ENCODE measurements at regions not wholly inside any gene's neighbourhood (a gene's known extent, or its start where the extent isn't known, plus 50 kb on each side); places are given as distances from the start of the nearest gene placed in this dataset.

- DNase-seq (ENCODE audit: insufficient read length, low spot score): no peak
- FAIRE-seq: no peak
Measured at GRCh38 chr17:70621566-70621965, 452.2 kb downstream of the KCNJ2 start.

DNA sequence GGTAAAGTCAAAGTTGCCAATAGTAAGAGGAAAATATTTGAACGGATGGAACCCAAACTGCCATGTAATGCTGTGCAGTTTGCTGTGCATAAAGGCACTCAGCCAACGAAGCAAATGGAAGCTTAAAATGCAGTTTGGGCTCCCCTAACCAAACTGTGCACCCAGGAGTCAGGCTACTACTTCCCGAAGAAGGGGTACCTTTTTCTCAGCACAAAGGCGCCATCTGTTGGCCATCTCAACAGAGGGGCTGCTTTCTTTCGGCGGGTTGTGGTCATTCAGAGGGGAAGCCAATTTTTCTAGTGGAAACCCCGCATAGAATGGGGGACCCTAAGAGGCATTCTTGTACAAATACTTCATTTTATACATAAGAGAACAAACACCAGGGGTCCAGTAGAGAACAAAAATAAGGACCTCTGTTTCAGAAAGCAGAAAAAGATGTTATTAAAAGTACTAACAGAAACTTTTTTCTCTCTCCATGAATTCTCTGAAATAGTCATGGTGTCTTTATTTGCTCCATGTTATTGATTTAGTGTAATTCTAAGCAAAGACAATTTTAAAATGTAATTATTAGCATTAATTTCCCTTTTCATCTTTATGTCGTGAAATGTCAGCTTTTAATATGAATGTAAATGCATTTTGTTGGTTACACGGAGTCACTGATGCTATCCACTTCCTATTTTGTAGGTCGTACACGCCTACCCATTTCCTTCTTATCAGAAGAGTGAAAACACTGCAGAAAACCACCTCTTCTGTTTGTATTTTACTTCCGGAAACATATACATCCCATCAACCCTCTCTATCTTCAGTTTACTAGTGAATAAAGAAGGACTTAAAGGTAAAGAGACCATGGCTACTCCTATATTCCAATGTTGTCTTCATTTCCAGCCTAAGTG, 453.3 kb downstream of the KCNJ2 start:
- FAIRE-seq: no peak
- peak; percentile 38 for DNase-seq (ENCODE audit: insufficient read length, low spot score)

- no peak for FAIRE-seq
- DNase-seq (ENCODE audit: insufficient read length, low spot score): no peak
Measured at GRCh38 chr17:70624211-70624610, 454.9 kb downstream of the KCNJ2 start.

GRCh38 chr17:70629902-70630301, 460.6 kb downstream of the KCNJ2 start:
- no peak for FAIRE-seq
- peak; percentile 5 for DNase-seq (ENCODE audit: insufficient read length, low spot score)

- DNase-seq (ENCODE audit: insufficient read length, low spot score): peak; percentile 29
- no peak for FAIRE-seq
Measured at GRCh38 chr17:70636517-70637133, 467.3 kb downstream of the KCNJ2 start.

GRCh38 chr17:70642059-70642458, 472.7 kb downstream of the KCNJ2 start:
- DNase-seq (ENCODE audit: insufficient read length, low spot score) (no peak), FAIRE-seq (no peak)

GRCh38 chr17:70644096-70644495, 474.8 kb downstream of the KCNJ2 start:
- FAIRE-seq: no peak
- DNase-seq (ENCODE audit: insufficient read length, low spot score): no peak

DNA sequence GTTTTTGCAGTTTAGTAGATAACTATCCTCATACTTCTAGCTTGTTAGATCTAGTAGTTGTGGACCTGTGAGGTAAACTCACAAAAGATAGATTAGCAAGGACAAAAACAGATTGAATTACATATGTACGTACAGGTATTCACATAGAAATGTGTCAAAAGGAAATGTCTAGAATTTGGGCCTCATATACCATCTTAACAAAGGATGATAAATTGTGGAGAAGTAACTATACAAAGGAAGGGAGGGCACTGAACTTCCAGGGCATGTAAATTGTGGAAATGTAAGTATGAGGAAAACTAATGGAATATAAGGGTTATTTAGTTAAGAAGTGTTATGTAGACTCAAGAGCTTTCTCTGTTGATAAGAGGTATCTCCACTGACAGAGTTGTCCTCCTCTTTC, 477.3 kb downstream of the KCNJ2 start:
- DNase-seq (ENCODE audit: insufficient read length, low spot score) (no peak), FAIRE-seq (no peak)

DNA sequence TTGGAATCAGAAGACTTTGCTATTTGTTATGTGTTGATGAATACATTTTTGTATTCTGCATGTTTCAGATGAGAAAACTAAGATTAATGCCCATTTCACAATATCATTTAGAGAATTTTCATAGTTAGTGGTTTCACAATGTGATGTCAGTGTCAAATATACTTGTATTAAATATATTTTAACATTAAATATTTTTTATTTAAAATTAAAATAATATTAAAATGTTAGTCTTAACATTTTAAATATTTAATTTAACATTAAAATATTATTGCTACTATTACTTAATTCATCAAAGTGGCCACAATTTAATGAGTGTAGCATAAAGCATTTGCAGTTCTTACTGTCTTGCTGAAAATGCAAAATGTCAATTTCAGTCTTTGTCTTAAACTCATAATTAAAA, 478.8 kb downstream of the KCNJ2 start:
- DNase-seq (ENCODE audit: insufficient read length, low spot score) (no peak), FAIRE-seq (no peak)

- FAIRE-seq (no peak), DNase-seq (ENCODE audit: insufficient read length, low spot score) (no peak)
Measured at GRCh38 chr17:70653850-70654249, 484.5 kb downstream of the KCNJ2 start.

GRCh38 chr17:70654706-70655105, 485.4 kb downstream of the KCNJ2 start:
- DNase-seq (ENCODE audit: insufficient read length, low spot score) (no peak), FAIRE-seq (no peak)

GRCh38 chr17:70655176-70655958, 486.0 kb downstream of the KCNJ2 start:
- no peak for FAIRE-seq

DNA sequence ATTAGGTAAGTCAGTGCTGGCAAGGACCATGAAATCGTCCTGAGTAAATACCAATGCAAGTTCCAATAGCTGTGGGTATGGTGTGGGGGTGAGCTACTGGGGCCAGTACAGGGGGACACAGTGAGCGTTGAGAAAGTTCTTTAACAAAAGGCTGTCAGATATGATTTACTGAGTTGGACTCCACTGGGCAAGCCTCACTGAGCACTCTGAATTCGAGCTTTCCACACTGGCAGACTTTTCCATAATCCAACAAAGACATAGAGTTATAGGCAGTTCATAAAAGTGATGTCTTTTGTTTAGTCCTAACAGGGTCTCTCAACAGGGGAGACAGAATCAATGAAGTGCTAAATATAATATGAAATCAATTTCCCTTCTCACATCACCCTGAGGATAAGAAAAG, 489.0 kb downstream of the KCNJ2 start:
- DNase-seq (ENCODE audit: insufficient read length, low spot score) (no peak), FAIRE-seq (no peak)

More at GRCh38 chr17:70655176-70655958, 486.0 kb downstream of the KCNJ2 start:
- DNase-seq (ENCODE audit: insufficient read length, low spot score): no peak

DNA sequence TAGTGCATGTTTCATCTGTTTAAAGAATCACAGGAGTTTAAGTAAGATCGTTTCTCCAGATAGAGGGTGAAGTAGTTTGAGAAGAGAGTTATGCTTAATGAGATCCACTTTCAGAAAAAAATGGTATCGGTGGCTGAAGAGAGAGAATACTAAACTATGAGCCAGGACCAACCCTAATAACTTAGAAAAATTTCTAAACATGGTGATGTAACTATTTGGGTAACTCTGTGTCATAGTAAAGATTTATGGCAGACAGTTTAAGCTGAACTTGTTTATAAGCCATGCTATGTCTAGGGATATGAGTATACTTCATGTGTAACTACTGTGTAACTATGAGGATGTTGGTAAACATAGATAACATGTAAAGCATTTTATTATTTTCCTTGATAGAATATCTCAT, 489.5 kb downstream of the KCNJ2 start:
- DNase-seq (ENCODE audit: insufficient read length, low spot score) (no peak), FAIRE-seq (no peak)

- no peak for DNase-seq (ENCODE audit: insufficient read length, low spot score)
- peak; percentile 20 for FAIRE-seq
Measured at GRCh38 chr17:70661342-70662222, 492.2 kb downstream of the KCNJ2 start.

GRCh38 chr17:70668276-70668937, 499.1 kb downstream of the KCNJ2 start:
- FAIRE-seq: peak; percentile 40
- no peak for DNase-seq (ENCODE audit: insufficient read length, low spot score)

DNA sequence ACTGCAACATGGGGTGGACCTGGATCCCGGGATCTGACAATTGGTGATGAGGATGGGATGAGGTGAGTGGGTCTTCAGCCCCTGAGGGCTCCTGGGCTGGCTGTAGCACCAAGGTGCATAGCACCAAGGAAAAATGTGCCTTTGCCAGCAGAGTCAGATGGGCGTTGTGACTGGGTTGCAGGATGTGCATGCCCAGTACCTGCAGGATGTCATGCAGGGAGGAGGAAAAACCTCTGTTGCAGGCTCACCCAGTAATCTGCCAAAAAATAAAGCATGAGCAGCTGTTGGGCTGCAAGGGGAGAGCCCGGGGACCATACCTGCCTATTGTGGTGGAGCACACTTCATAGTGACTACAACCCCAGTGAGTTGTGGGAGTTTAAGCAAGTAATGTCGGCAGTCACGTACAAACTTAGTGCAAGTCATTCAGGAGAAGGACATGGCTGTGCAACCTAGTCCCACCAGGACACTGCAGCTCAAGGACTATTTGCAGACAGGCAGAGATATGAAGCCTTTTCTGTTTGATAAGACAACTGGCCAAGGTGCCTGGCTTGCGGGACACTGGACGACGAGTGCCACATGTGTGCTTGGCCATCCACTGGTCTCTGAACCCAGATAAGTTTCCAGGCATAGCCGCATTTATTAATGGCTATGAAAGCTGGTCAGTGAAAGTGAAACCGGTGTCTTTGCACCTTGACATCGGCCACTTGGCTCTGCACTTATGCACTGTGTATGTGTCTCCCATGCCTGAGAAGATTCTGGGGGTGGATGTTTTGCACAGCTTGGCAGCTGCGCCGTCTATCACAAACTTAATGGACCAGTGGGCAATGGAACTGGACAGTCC, 499.8 kb downstream of the KCNJ2 start:
- FAIRE-seq (no peak), DNase-seq (ENCODE audit: insufficient read length, low spot score) (no peak)

GRCh38 chr17:70674061-70674460, 504.7 kb downstream of the KCNJ2 start:
- no peak for DNase-seq (ENCODE audit: insufficient read length, low spot score)
- FAIRE-seq: no peak

GRCh38 chr17:70675070-70675590, 505.8 kb downstream of the KCNJ2 start:
- DNase-seq (ENCODE audit: insufficient read length, low spot score) (no peak), FAIRE-seq (no peak)
